SK-N-MC (cell line): ENCODE measurements at regions not wholly inside any gene's neighbourhood (a gene's known extent, or its start where the extent isn't known, plus 50 kb on each side); places are given as distances from the start of the nearest gene placed in this dataset.

Experiments
- EZH2 ChIP-seq: fragments of 200-600 bp; sonication (generic); IDR thresholded peaks from one replicate; pipeline ENCODE4 v1.6.1; 2017; ENCODE audit warnings: antibody characterized with exemption
- POLR2AphosphoS5 ChIP-seq: IDR thresholded peaks from 2 replicates; pipeline ENCODE4 v1.6.1; 2012; ENCODE audit warnings: mild to moderate bottlenecking, low read depth, low read length, borderline replicate concordance

GRCh38 chr6:94899191-94899590 lies 678.1 kb upstream of the MANEA start:
- TF ChIP-seq POLR2AphosphoS5 = no peak
- no peak for TF ChIP-seq EZH2
